GM12892 (cell line): ENCODE measurements at regions not wholly inside any gene's neighbourhood (a gene's known extent, or its start where the extent isn't known, plus 50 kb on each side); places are given as distances from the start of the nearest gene placed in this dataset.

Experiments used
- POLR2A ChIP-seq: IDR thresholded peaks from 2 replicates; pipeline ENCODE4 v1.6.1; 2011; ENCODE audit warnings: low read depth, low read length, control low read depth
- POLR2AphosphoS5 ChIP-seq: IDR thresholded peaks from 2 replicates; pipeline ENCODE4 v1.6.1; 2011; ENCODE audit warnings: low read depth, low read length, control low read depth
- TAF1 ChIP-seq: IDR thresholded peaks from 2 replicates; pipeline ENCODE4 v1.6.1; 2011; ENCODE audit warnings: low read depth, mild to moderate bottlenecking, control low read depth, low read length, borderline replicate concordance

GRCh38 chr12:60034147-60034546, 438.3 kb downstream of the SLC16A7 start:
- TF ChIP-seq TAF1 (no peak), POLR2AphosphoS5 (no peak), POLR2A (no peak)
